GM11168 (cell line): ENCODE measurements at regions not wholly inside any gene's neighbourhood (a gene's known extent, or its start where the extent isn't known, plus 50 kb on each side); places are given as distances from the start of the nearest gene placed in this dataset.

Experiments
- in situ Hi-C: fragments of 300-500 bp; cut with MboI; formaldehyde crosslinking; loops from one replicate; pipeline ENCODE4 v1.12.0; 2022; ENCODE audit warnings: low sequenced_read_pairs; ENCODE audit not compliant: unreplicated experiment

DNA sequence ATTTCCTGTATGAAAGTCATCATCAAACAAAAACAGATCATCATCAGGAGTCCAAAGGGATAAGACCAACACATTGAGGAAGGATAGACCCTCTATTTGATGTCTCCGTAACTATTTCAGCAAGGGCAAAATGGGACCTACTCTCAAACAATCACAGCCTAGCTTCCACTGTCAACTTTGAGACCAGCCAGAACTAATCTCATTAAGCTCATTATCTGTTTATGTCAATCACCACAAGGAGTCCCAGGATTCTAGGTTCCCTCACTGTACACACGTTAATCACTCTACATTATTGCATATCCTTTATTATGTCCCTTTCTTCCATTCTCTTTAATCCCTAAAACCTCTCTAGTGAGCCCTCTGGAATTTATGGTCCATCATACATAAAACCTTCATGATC, 370.3 kb upstream of the LINC00305 start:
- in situ Hi-C loops = no loop called here

DNA sequence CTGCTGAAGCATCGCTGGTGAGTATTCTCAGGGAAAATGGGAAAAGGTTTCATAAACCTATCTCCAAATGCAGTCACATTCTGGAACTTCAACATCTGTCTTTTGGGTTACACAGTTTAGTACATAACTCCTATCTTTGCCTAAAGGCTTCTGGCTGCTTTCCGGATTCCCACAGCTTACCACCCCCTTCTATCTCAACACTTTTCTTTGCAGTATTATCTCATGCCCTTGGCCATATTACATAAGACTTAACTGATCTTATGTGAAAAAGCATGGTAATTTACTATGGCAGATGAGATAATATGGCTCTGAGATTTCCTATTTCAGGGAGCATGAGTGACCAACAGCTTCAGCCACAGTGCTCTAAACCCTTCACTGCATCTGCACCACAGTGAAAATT, 369.3 kb upstream of the LINC00305 start:
- in situ Hi-C loops = no loop called here

DNA sequence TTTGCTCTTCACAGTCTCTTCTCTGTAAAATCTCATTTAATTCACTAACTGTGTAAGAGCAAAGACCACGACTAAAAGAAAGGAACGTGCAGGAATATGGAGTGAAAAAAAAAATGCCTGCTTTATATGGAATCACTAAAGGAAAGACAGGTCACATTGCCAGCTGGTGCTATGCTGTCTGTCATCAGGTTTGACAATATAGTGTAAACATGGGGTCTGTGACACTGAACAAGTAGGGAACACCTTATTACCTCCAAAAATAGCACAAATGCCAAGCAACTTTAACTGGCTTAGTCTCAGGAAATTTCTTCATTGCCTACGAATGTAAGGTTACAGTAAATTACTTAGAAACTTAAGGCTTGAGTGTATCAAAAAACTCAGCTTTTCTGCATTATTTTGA, 364.5 kb upstream of the LINC00305 start:
- in situ Hi-C loops = no loop called here

DNA sequence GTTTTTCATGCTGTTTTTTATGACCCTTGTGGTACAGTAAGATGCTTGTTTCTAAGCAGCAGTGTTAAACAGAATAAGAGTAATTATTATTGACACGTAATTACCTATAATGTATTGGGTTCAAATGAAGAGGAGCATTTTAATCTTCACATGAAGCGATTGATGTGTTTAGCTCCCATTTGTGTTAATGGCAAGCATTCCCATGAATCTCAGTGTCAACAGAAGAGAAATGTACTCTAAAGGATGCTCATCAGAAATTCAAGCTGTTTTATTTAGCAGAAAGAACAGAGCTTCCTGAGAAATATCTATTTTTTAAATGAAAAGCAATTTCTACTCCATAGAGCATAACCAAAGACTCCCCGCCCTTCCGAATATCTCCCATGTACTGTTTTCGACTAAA, 341.3 kb upstream of the LINC00305 start:
- in situ Hi-C loops = no loop called here

DNA sequence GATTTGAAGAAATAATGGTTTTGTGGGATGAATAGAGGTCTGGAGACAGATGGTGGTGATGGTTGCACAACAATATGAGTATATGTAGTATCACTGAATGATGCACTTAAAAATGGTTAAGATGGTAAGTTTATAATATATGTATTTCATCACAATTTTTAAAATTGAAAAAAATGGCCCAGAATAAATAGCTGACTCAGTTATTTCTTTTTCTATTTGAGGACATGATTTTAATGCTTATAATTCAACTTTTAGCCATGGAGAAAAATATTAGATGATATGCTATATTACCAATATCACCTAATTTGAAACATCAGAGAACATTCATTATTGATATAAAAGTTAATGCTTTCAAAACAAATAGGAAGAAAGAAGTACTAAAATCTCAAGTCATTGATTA, 339.8 kb upstream of the LINC00305 start:
- in situ Hi-C loops = no loop called here

DNA sequence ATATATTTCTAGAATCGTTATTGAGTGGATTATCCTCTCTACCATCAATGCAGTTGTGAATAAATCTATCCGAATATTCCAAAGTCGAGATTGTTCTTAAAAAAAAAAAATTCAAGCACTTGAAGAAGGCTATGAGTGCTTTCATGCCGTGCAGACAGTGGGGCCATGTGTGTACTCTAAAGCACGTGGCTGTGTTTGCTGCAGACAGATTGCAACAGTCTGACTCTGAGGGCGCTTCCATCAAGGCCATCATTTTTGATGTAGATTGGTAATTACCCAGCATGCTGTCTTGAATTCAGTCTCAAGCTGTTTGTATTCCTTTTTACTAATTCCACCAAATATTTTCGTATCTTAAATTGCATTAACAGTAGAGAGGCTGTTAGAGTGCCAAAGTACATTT, 325.9 kb upstream of the LINC00305 start:
- in situ Hi-C loops = no loop called here

DNA sequence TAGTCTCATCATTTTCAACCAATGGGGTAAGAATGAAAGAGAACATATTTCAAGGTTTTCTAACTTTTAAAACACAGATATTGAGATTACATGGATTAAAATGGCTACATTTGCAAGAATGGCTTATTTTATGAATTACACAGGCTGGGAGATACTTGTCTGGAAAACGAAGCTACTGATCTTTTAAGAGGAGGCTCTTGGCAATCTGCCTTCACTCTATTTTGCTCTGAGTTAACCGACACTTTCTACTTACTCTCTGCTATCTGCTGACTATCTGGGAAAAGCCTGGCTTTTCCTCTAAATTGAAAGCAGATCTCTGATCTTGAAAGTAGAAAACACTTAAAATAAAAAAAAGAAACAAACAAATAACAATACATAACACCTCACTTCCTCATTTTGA, 325.4 kb upstream of the LINC00305 start:
- in situ Hi-C loops = no loop called here

DNA sequence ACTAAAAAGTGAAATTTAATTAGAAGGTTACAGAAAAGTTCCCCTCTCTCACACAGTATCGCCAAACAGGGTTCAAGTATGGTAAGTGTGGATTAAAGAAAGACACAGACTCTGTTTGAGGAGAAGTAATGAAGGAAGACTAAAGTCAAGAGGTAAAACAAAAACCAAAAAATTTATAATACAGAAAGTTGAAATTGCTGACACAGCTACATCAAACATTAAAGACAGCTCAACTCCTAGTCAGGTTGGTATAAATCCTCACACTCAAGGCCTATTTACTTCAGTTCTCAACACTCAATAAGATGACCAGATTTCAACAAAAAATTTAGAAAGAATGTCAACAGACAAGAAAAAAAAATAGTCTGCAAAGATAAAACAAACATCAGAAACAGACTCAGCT, 300.5 kb upstream of the LINC00305 start:
- in situ Hi-C loops = no loop called here

DNA sequence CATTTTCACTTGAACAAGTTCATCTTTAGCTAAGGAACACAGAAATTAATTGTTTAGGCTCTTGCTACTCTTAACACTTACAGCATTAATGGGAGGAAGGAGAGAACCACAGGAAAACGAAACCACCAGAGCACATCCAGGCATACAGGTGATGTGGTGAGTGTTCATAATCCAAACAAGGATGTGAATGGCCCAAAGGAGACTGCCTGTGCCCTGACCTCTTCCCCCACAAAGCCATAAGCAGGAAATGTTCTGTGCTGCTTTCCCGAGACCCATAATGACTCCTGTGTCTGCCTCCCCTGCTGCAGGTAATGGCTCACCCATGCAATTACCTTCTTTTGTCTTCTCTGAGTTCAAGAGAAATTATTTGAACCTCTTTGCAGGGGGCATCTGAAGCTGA, 295.9 kb upstream of the LINC00305 start:
- in situ Hi-C loops = no loop called here

DNA sequence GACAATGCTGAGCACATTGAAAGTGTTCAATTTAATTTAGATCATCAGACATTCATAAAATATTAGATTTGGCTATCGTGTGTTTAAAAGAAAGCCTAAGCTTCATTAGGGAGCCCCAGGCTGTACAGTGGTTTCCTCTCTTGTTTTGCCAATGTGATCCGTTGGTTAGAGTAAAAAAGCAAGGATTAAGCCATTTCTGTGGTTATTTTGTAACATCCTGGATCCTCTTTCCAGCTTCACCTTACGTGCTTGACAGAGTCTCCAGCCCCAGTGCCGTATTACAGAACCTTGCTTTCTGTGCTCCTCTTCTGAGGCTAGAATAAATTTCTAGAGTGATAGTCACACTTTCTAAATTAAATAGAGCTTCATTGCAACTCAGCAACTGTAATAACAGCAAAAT, 289.3 kb upstream of the LINC00305 start:
- in situ Hi-C loops = no loop called here

DNA sequence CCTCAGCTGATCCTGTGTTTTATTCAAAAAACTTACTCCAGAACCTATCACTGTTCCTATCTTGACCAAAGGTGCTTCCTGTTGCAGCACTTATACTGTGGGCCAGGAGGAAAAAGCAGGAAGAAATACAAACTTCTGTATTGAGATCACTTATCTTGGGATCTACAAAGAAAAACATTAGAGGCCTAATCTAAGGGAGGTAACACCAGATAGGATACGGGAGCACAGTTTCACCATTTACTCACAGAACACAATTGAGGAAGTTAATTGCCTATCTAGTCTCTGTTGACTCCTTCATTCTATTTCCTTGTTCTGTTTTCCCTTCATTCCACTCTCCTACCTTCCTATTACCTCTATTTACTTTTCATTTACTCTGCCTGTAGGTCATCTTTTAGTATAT, 287.2 kb upstream of the LINC00305 start:
- in situ Hi-C loops = no loop called here

DNA sequence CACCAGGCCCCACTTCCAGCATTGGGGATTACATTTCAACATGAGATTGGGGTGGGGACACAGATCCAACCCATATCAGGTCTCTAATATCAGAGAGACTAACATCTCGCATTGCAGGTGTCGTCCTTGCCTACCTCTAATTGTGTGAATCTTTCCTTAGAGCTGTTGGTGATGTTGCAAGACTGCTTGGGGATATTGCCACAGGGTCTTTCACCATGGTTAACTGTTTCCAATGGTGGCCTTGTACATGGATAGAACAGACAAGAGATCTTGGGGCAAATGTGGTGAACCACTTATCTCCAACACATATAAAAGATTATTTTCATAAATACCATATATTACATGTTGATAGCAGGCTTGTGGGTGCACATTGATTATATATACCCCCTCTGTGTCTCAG, 270.3 kb upstream of the LINC00305 start:
- in situ Hi-C loops = loop anchor here (25.0 kb wide), 1 partner anchor 382 kb away; no protein-coding TSS in a partner anchor

DNA sequence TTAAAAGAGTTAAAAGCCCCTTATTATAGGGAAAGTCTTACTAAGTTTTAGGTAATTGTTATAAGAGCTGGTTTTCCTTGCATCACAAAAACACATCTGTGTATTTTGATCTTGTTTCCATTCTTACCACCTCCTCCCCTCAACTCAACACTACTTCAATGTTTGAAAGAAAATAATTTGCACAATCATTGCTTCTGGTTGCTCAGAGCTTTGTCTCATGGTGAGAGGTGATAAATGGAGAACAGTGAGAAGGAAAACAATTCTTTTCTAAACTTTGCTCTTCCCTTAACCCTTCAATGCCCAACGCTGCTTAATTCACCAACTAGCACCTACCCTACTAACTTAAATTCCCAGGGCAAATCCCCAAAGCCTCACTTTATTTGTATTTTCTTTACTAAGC, 268.1 kb upstream of the LINC00305 start:
- in situ Hi-C loops = loop anchor here (25.0 kb wide), 1 partner anchor 380 kb away; no protein-coding TSS in a partner anchor

DNA sequence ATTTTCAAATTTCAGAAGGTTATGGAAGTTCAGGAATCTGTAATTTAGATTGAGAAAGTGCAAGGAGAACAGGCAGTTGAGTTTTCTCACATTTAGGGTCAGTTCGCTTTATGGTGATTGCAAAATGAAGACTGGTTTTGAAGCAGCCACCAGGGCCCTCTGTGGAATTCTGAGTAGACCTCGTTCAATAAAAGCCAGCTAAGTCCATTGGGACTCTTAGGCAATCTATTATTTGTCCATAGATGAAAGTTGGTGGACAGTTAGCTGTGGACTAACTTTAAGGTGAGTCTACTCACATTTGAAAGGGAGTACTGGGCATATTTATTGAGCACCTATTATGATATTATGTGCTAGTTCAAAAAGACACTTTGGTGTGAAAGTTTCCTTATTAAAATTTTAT, 266.3 kb upstream of the LINC00305 start:
- in situ Hi-C loops = loop anchor here (25.0 kb wide), 1 partner anchor 378 kb away; no protein-coding TSS in a partner anchor

DNA sequence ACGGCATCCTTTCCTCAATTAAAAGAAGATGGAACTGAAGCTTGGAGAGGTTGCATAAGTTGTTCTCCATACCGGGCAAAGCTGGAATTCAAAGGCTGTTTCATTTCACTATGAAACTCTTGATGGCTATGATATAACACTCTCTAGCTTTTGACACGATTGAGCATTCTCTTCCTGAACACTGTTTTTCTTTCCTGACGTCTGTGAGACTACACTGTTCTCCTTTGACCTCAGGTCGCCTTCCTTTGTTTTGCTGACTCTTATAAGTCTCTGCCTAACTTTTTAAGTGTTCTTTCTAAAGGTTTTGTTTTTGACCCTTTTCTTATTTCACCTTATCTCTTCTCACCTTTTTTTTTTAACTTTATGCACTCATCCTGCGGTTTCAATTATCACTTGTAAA, 261.8 kb upstream of the LINC00305 start:
- in situ Hi-C loops = loop anchor here (25.0 kb wide), 1 partner anchor 373 kb away; no protein-coding TSS in a partner anchor

DNA sequence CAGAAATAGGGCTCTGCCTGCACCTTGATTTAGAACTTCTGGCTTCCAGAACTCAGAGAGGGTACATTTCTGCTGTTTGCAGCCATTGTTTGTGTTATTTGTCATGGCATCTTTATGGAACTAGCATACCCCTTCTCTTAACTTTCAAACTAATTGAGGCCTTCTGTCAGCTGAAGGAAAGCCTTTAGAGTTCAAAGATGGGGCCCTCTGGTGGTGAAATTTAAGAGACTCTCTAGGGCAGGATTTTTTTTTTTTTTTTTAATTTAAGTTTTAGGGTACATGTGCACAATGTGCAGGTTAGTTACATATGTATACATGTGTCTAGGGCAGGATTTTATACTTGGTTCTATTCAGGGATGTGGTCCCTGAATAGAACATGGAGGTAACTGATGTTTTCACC, 260.6 kb upstream of the LINC00305 start:
- in situ Hi-C loops = loop anchor here (25.0 kb wide), 1 partner anchor 372 kb away; no protein-coding TSS in a partner anchor

DNA sequence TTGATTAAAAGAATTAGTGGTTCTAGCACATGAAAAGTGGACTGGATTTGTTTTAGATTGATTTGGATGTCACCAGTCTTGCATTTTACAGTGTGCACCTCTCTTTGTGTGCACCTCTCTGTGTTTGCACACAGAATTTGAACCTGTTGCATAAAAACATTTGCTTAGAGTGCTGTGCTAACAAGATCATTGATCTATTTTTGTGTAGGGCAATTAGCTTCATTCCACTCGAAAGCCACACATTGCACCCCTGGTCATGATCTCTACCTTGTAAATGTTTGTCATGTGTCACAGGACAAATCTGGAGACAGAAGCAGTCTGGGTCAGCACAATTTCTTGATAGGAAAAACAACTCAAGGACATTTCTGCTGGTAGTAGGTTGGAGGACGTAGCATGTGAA, 258.7 kb upstream of the LINC00305 start:
- in situ Hi-C loops = loop anchor here (25.0 kb wide), 1 partner anchor 370 kb away; no protein-coding TSS in a partner anchor

DNA sequence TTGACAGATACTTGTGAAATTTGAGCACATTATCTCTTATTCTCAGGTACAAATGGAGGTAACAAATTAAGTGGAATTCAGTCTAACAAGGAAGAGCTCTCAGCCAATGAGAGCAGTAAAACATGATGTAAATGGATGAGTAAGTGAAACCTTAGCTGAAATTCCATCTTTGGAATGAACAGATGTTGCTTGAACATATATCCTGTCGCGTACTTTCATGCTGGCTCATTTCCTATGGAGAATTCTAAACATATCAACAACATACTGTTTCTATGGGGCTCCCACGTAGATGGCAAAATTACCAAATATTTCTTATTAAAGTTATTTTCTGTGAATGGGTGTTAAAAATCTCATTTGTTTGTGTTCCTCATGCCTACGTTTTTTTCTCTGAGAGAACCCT, 256.3 kb upstream of the LINC00305 start:
- in situ Hi-C loops = loop anchor here (25.0 kb wide), 1 partner anchor 368 kb away; no protein-coding TSS in a partner anchor

DNA sequence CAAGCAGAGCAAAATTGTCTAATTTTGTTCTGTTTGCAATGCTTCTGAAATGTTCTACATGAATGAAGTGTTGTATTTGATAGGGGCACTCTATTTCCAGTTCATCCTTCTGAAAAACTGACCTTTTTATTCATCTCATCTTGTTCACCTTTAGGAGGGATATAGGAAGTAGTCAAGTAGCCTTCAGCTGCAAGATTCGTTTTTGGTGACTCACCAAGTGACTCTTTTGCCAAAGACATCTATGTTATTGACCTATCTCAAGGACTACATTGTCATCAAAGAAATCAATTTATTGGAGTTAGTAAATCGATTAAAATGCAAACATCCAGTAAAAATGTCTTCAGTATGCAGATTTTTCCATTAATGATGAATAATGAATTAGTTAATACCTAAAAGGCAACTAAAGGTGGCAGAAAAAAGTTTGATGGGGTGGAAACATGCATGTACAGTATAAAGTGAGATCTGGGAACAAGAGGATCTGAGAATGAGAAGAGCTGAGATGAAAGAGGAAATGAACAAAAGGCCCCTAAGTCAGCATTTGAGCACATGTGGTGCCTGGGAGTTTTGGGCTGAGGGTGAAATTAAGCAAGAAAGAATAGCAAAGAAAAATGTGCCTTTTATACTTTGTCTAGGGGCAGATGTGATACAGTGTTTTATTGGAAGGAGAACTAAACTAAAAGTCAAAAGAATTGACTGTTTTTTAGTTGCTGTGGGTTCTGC, 255.1 kb upstream of the LINC00305 start:
- in situ Hi-C loops = loop anchor here (25.0 kb wide), 1 partner anchor 367 kb away; no protein-coding TSS in a partner anchor

DNA sequence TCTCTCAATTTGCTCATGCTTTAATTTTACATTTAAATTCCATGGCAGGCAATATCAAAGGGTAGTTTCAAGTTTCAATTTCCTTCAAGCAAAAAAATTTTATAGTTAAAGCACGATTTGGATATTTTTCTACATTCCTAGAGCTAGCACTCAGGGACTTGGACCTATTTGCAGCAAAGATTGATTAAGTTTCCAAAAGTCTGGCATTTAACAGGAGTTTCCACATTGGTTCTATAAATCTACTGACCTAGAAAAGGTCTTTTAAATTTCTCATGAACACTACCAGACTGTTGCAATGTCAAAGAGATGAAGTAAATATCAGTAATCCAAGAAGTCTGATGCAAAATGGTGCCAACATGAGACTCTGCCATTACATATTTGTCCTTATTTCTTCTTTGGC, 253.7 kb upstream of the LINC00305 start:
- in situ Hi-C loops = loop anchor here (25.0 kb wide), 1 partner anchor 365 kb away; no protein-coding TSS in a partner anchor

DNA sequence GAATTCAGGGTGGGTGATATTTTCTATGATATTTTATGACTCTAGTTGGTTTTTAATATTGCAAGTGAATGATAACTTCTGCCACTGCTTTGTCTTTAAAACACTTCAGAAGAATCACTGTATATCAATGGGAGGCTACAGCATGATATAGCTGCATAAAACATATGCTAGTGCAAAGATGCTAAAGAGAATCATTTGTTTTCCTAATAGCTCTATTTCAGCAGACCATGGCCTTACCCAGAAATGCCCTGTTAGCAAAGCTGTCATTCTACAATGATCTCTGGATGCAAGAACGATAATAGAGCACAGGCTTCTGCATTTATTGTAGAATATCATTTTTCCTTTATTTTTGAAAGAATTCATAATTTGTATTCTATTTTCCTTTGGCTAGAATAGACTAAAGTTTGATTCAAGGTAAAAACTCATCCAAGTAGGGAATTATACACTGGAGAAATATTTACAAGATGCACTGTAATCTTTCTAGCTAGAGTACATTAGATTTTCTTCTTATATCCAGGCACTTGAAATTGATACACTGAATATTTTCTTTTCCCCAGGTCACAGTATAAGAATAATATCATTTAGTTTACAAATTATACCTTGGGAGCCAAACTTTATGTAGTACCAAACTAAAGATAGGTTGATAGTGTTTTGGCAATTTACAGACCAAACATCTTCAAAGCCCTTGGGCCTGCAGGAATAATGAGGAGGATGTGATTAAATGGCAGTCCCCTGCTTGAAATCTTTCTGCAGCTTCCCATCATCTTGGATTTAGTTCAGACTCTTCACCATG, 252.6 kb upstream of the LINC00305 start:
- in situ Hi-C loops = loop anchor here (25.0 kb wide), 1 partner anchor 364 kb away; no protein-coding TSS in a partner anchor
